ENCODE measurements at regions not wholly inside any gene's neighbourhood (a gene's known extent, or its start where the extent isn't known, plus 50 kb on each side); places are given as distances from the start of the nearest gene placed in this dataset.

DNA sequence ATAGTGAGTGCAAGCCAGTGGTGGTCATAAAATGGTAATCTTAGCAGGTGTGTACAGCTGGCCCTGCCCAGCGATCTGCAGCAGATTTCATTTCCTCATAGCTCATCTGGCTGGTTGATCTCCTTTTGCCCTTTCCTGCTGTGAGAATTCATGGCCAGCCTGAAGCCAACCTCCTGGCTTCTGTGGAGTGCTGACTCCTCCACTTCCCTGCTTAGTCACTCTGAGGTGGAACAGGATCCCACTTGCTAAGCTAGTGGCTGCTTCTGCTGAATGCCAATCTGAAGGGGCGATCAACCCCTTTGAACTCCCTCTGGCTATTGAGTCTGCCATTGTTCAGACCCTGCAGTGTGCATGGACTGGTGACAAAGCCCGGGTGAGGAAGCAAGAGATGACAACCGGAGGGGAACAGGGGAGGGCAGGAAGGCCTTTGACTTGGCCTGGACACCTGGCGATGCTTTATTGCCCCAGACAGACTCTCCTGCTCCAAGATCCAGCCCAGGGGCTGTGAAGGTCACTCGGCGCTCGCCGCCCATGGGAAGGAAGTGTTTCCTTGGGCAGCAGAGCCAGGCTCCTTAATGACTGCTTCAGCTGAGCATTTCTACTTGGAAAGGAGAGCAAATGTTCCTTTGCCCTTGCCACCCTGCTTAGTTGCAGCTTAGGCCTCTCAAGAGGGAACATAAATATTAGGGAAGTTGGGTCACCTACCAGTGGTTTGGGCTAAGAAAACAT, 341.1 kb downstream of the ZSWIM6 start:
- H3K4me1 Mint-ChIP-seq (ENCODE audit: low read depth) = no peaks in the 10 kb centered on the region

DNA sequence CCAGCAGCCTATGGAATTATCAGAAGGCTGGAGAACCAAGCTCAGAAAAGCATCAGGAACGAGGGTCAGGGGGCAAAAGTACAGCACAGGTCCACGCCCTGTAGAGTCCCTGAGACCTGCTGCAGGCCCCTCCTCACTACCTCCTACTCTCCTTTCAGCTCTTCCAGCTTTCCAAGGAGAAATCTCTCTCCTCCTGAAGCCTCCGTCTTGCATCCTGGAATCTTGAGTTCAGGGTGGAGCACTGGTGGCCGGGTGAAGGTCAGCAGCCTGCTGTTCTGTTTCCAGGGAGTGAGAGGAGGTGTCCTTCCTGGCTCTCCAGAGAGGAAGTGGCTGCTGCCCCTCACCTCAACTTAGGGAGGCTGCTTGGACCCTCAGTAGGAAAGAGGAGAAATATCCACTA, 342.3 kb downstream of the ZSWIM6 start:
- Mint-ChIP-seq H3K27me3 (peaks cover 7% of the 10 kb centered on the region), H3K27ac (no peak overlapping the region), H3K9me3 (no peaks in the 10 kb centered on the region), H3K36me3 (ENCODE audit: low read depth) (no peaks in the 10 kb centered on the region), H3K4me3 (no peak overlapping the region), H3K4me1 (ENCODE audit: low read depth) (no peaks in the 10 kb centered on the region)
- CTCF ChIA-PET = interaction anchor here (1.4 kb wide), 1 partner anchor 9 kb away, joined by 3 read pairs; no protein-coding TSS in a partner anchor
- no peak for DNase-seq
- POLR2A ChIA-PET = no interaction called here
- no peak for ATAC-seq
- TF ChIP-seq, protein P1, sequence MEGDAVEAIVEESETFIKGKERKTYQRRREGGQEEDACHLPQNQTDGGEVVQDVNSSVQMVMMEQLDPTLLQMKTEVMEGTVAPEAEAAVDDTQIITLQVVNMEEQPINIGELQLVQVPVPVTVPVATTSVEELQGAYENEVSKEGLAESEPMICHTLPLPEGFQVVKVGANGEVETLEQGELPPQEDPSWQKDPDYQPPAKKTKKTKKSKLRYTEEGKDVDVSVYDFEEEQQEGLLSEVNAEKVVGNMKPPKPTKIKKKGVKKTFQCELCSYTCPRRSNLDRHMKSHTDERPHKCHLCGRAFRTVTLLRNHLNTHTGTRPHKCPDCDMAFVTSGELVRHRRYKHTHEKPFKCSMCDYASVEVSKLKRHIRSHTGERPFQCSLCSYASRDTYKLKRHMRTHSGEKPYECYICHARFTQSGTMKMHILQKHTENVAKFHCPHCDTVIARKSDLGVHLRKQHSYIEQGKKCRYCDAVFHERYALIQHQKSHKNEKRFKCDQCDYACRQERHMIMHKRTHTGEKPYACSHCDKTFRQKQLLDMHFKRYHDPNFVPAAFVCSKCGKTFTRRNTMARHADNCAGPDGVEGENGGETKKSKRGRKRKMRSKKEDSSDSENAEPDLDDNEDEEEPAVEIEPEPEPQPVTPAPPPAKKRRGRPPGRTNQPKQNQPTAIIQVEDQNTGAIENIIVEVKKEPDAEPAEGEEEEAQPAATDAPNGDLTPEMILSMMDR (IDR thresholded peaks at IDR 0.05) = no peak
- intact Hi-C loops (cut with micrococcal nuclease) = no loop called here

More for the DNA sequence above, 341.1 kb downstream of the ZSWIM6 start:
- CTCF ChIA-PET = interaction anchor here (0.6 to 1.4 kb wide), 2 partner anchors 10 to 1476 kb away, joined by 3 read pairs; no protein-coding TSS in a partner anchor
- no peaks in the 10 kb centered on the region for H3K36me3 Mint-ChIP-seq (ENCODE audit: low read depth)
- POLR2A ChIA-PET = interaction anchor here (1.4 kb wide), 1 partner anchor 12 kb away, joined by 3 read pairs; no protein-coding TSS in a partner anchor
- H3K9me3 Mint-ChIP-seq = no peaks in the 10 kb centered on the region
- DNase-seq (no peak), ATAC-seq (no peak)
- peaks cover 9% of the 10 kb centered on the region for H3K27me3 Mint-ChIP-seq
- intact Hi-C loops (cut with micrococcal nuclease) = no loop called here
- TF ChIP-seq, protein P1 (IDR thresholded peaks at IDR 0.05) = no peak
- H3K27ac Mint-ChIP-seq = no peak overlapping the region
- H3K4me3 Mint-ChIP-seq = no peak overlapping the region

DNA sequence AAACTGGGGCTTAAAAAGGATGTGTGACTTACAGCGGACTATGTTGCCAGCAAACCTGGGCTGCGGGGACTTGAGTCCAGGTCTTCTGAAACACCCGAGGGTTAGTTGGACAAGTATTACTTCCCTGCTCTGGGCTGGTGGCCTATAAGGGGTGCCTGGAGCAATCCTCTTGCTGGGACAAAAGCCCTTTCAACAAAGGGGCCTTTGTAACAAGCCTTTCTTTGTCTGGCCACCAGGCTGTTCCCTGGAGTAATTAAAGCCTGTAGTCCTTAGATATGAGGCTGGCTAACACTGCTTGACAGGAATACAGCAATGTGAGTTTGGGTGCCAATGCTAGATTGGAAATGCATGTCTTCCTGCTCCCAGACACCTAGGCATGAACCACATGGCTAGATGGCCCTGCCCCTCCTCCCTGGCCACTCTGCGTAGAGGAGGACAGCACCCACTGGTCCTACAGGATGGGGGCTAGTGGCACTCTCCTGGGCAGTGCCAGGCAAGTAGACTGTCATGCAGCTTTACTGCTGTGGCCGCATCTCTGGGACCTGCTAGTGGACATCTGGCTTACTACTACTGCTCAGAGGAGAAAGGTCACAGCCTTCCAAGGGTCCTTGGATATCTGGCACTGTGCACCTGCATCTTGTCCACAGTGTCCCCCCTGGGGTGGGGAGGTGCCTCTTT, 343.1 kb downstream of the ZSWIM6 start:
- no peak overlapping the region for H3K4me3 Mint-ChIP-seq
- ChIA-PET CTCF (no interaction called here), POLR2A (no interaction called here)
- intact Hi-C loops (cut with micrococcal nuclease) = no loop called here
- H3K9me3 Mint-ChIP-seq = no peaks in the 10 kb centered on the region
- no peak for DNase-seq
- no peaks in the 10 kb centered on the region for H3K4me1 Mint-ChIP-seq (ENCODE audit: low read depth)
- H3K36me3 Mint-ChIP-seq (ENCODE audit: low read depth) = no peaks in the 10 kb centered on the region
- H3K27ac Mint-ChIP-seq = no peak overlapping the region
- peaks cover 9% of the 10 kb centered on the region for H3K27me3 Mint-ChIP-seq
- TF ChIP-seq, protein P1 (IDR thresholded peaks at IDR 0.05) = no peak
- ATAC-seq = no peak

DNA sequence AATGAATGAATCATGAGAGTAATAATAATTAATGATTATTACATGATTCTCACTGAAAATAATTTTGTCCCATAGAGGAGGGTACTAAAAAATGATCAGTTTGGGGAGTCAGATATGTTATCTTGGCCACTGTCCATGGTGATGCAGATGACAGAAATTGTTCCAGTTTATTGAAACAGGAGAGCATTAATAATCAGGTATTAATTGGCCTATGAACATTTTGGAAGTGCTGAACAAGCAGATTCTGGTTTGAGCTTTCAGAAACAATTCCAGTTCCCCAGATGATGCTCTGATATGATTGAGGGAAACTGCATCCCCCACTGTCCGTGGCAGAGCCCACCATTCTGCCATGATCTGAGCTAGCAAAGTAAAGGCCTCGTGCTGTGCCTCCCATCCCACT, 345.2 kb downstream of the ZSWIM6 start:
- POLR2A ChIA-PET = no interaction called here
- DNase-seq (no peak), ATAC-seq (no peak)
- H3K9me3 Mint-ChIP-seq = no peaks in the 10 kb centered on the region
- intact Hi-C loops (cut with micrococcal nuclease) = no loop called here
- no peak overlapping the region for H3K27ac Mint-ChIP-seq
- H3K4me1 Mint-ChIP-seq (ENCODE audit: low read depth) = no peaks in the 10 kb centered on the region
- CTCF ChIA-PET = interaction anchor here (1.0 kb wide), 1 partner anchor 10 kb away, joined by 3 read pairs; no protein-coding TSS in a partner anchor
- H3K4me3 Mint-ChIP-seq = no peak overlapping the region
- H3K27me3 Mint-ChIP-seq = peaks cover 7% of the 10 kb centered on the region
- TF ChIP-seq, protein P1 (IDR thresholded peaks at IDR 0.05) = no peak
- H3K36me3 Mint-ChIP-seq (ENCODE audit: low read depth) = no peaks in the 10 kb centered on the region

DNA sequence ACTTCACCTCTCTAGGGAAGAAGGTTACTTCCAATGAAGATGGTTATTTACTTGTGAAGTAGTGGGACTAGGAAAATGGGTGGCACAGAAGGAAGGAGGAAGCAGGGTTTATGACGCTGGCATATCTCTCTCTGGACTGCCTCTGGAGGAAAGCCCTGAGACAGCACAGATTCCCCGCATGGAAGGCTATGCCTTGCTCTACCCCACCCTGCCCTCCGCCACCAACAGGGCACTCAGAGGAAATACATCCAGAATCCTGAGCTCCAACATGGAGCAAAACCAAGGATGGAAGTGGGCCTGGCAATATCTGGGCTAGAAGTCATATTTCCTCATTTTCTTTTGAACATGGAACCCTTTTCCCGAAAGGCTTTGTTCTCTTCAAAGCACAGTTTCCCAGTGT, 346.9 kb downstream of the ZSWIM6 start:
- DNase-seq = no peak
- no peaks in the 10 kb centered on the region for H3K36me3 Mint-ChIP-seq (ENCODE audit: low read depth)
- ChIA-PET CTCF (interaction anchor here (1.3 kb wide), 1 partner anchor 22 kb away, joined by 3 read pairs; no protein-coding TSS in a partner anchor), POLR2A (no interaction called here)
- no peaks in the 10 kb centered on the region for H3K4me1 Mint-ChIP-seq (ENCODE audit: low read depth)
- no peak overlapping the region for H3K27ac Mint-ChIP-seq
- H3K27me3 Mint-ChIP-seq = peaks cover 4% of the 10 kb centered on the region
- ATAC-seq = no peak
- intact Hi-C loops (cut with micrococcal nuclease) = no loop called here
- H3K9me3 Mint-ChIP-seq = no peaks in the 10 kb centered on the region
- no peak overlapping the region for H3K4me3 Mint-ChIP-seq
- TF ChIP-seq, protein P1 (IDR thresholded peaks at IDR 0.05) = no peak

Data from activated CD8-positive, alpha-beta T cell treated with anti-CD3 and anti-CD28 coated beads for 36 hours (primary cell).